ENCODE measurements at regions not wholly inside any gene's neighbourhood (a gene's known extent, or its start where the extent isn't known, plus 50 kb on each side); places are given as distances from the start of the nearest gene placed in this dataset.

GRCh38 chr4:132003593-132003992 lies 1145.5 kb upstream of the PCDH10 start:
- TF ChIP-seq CTCF (IDR thresholded peaks at IDR 0.05), result no peak
- TF ChIP-seq POLR2A (IDR thresholded peaks at IDR 0.05), result no peak

Measured in sigmoid colon (tissue), 3 donors.